Stimulated activated memory B cell treated with anti-CD40 and anti-IgM and Interleukin-4, amounts not matched to agents 10 μg/mL and 1 μg/mL and 100 μg/mL, for 72 hours (primary cell): ENCODE measurements at regions not wholly inside any gene's neighbourhood (a gene's known extent, or its start where the extent isn't known, plus 50 kb on each side); places are given as distances from the start of the nearest gene placed in this dataset.
"Not testable (repeated sequence)": the region's sequence is repeated elsewhere in the genome, so short reads cannot be mapped to it uniquely, and the experiment has no call there.

ENCODE experiments used
- ATAC-seq: fragments of 150-1000 bp; cut with Tn5 transposase; 2 replicates; pipeline ENCODE4 v1.10.0; 2021
- H3K27ac Mint-ChIP-seq: one replicate; pipeline ENCODE4 v1.8.0; 2022; ENCODE audit warnings: mild to moderate bottlenecking, mixed read lengths
- H3K27me3 Mint-ChIP-seq: one replicate; pipeline ENCODE4 v1.8.0; 2022; ENCODE audit warnings: mixed read lengths
- H3K36me3 Mint-ChIP-seq: one replicate; pipeline ENCODE4 v1.8.0; 2022; ENCODE audit warnings: mixed read lengths
- H3K4me1 Mint-ChIP-seq: one replicate; pipeline ENCODE4 v1.8.0; 2022; ENCODE audit warnings: mixed read lengths
- H3K4me3 Mint-ChIP-seq: one replicate; pipeline ENCODE4 v1.8.0; 2022; ENCODE audit warnings: mild to moderate bottlenecking, moderate library complexity, mixed read lengths
- H3K9me3 Mint-ChIP-seq: one replicate; pipeline ENCODE4 v1.8.0; 2022; ENCODE audit warnings: mixed read lengths

DNA sequence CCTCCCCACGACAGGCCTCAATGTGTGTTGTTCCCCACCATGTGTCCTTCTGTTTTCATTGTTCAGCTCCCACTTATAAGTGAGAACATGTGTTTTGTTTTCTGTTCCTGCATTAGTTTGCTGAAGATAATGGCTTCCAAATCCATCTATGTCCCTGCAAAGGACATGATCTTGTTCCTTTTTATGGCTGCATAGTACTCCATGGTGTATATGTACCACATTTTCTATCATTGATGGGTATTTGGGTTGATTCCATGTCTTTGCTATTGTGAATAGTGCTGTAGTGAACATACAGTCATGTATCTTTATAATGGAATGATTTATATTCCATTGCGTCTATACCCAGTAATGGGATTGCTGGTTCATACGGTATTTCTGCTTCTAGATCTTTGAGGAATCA, 71.5 kb upstream of the RGPD5 start:
- not testable (repeated sequence) for H3K4me3 Mint-ChIP-seq, H3K27ac Mint-ChIP-seq, H3K9me3 Mint-ChIP-seq, H3K36me3 Mint-ChIP-seq, ATAC-seq, H3K4me1 Mint-ChIP-seq
- H3K27me3 Mint-ChIP-seq, result peaks cover 13% of the 10 kb centered on the region

DNA sequence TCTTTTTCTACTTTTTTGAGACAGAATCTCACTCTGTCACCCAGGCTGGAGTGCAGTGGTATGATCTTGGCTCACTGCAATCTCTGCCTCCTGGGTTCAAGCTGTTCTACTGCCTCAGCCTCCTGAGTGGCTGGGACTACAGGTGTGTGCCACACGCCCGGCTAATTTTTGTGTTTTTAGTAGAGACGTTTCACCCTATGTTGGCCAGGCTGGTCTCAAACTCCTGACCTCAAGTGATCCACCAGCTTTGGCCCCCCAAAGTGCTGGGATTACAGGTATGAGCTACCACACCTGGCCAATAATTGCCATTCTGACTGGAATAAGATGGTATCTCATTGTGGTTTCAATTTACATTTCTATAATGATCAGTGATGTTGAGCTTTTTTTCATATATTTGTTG, 71.0 kb upstream of the RGPD5 start:
- not testable (repeated sequence) for H3K4me1 Mint-ChIP-seq

DNA sequence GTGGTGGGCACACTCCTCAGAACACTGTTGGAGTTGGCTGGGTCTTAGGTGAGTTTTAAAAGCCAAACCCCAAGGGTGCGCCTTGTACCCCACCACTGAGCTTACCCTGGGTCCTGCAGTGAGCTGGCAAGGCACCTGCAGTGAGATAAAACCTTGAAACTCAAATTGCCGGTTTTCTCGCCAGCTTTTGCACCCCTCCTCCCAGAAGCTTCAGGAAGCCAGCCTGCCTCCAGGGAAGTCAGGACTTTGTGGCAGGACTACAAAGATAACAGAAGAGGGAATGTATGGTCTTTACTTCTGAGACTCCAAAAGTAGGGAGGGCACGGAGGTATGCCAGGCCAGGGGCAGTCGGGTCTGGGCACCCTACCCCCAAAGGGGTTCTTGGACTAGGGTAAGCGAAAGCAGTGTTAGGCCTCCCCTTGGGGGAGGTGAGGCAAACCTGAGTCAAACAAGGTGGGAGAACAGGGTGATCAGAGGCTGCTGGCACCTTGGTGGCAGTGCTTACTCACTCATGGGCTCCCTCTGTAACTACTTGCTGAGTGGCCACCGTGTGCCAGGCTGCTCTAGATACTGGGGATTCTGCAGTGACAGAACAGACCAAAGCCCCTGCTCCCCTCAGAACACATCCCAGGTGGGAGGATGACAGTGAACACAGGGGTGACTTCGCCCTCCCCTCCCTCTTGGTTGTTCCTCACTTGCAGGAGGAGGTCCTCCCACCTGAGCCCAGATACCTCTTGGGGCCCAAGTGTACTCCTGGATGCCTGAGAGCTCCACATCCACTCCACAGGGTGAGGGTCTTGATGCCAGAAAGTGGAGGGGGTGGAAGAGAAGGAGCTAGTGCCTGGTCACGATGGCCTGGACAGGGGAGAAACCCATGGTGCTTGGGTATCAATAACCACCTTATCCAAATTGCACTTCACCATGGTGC, 69.3 kb upstream of the RGPD5 start:
- Mint-ChIP-seq H3K36me3 (no peaks in the 10 kb centered on the region), H3K4me3 (no peak overlapping the region), H3K9me3 (peaks cover 5% of the 10 kb centered on the region), H3K27me3 (peaks cover 13% of the 10 kb centered on the region), H3K27ac (no peak overlapping the region), H3K4me1 (no peaks in the 10 kb centered on the region)
- no peak for ATAC-seq

More for the DNA sequence above, 71.0 kb upstream of the RGPD5 start:
- not testable (repeated sequence) for H3K4me3 Mint-ChIP-seq, ATAC-seq, H3K36me3 Mint-ChIP-seq, H3K9me3 Mint-ChIP-seq, H3K27ac Mint-ChIP-seq
- peaks cover 13% of the 10 kb centered on the region for H3K27me3 Mint-ChIP-seq

DNA sequence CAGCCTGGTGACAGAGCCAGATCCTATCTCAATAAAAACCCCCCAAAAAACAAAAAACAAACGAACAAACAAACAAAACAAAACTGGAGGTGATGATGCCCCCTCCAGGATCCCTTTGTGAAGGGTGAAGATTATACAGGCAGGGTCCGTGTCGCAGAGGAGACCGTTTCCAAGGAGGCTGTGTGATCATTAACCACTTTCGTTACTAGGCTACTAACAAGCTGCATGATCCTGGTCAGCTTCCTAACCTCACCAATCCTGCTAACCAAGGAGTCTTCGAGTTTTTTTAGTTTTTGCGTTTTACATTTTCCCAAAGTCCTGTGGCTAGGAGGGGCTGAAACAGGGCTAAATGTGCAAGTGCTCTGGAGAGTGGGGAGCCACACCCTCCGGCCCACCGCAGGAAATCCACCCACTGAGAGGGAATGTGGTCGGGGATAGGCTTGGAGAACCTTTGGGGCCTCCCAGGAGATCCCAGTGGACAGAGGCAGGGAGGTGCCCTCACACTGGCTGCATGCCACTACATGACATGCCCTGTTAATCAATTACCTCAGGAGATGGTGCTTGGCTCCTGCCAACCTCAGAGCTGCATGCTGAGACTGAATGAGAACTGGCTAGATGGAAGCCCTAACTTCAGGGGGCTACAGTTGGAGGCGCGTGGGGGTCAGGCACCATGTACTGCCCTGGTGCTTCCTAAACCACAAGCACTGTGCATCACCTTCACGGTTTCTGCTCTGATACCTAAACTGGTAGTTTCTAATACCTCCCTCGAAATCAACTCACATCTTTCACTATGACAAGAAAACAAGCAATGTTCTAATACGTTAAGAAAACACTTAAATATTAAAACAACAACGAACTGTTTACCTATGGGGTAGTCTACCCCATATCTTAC, 67.5 kb upstream of the RGPD5 start:
- no peak overlapping the region for H3K4me3 Mint-ChIP-seq
- H3K4me1 Mint-ChIP-seq, result no peaks in the 10 kb centered on the region
- ATAC-seq, result no peak
- no peaks in the 10 kb centered on the region for H3K36me3 Mint-ChIP-seq
- H3K9me3 Mint-ChIP-seq, result peaks cover 7% of the 10 kb centered on the region
- peaks cover 13% of the 10 kb centered on the region for H3K27me3 Mint-ChIP-seq
- no peak overlapping the region for H3K27ac Mint-ChIP-seq

DNA sequence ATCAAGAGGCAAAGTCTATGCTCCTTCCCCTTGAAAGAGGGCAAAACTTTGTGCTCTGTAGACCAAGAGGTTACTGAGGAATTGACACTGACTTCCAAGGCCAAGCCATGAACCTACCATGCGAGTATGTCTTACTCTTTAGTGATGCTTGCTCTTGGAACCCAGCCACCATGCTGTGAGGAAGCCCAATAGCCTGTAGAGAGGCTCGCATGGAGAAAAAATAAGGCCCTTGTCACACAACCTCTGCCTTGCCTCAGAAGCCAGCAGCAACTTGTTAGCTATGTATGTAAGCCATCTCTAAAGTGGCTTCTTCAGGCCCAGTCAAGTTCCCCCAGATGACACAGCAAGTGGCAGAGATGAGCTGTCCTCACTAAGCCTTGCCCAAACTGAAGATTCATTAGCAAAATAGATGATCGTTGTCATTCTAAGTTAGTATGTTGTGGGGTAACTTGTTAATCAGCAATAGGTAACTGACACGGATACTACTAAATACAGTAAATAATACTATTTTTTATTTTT, 66.1 kb upstream of the RGPD5 start:
- H3K36me3 Mint-ChIP-seq, result no peaks in the 10 kb centered on the region

DNA sequence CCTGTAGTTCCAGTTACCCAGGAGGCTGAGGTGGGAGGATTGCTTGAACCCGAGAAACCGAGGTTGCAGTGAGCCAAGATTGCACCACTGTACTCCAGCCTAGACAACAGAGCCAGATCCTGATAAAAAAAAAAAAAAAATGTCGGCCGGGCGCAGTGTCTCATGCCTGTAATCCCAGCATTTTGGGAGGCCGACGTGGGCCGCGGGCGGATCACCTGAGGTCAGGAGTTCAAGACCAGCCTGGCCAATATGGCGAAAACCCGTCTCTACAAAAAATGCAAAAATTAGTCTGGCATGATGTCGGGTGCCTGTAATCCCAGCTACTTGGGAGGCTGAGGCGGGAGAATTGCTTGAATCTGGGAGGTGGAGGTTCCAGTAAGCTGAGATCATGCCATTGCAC, 60.4 kb upstream of the RGPD5 start:
- H3K4me1 Mint-ChIP-seq, H3K36me3 Mint-ChIP-seq, H3K27ac Mint-ChIP-seq, H3K27me3 Mint-ChIP-seq, H3K4me3 Mint-ChIP-seq, ATAC-seq, H3K9me3 Mint-ChIP-seq: not testable (repeated sequence)

More for the DNA sequence above, 66.1 kb upstream of the RGPD5 start:
- Mint-ChIP-seq H3K4me3 (no peak overlapping the region), H3K27me3 (peaks cover 13% of the 10 kb centered on the region), H3K9me3 (peaks cover 9% of the 10 kb centered on the region), H3K4me1 (no peaks in the 10 kb centered on the region), H3K27ac (no peak overlapping the region)
- ATAC-seq, result no peak

DNA sequence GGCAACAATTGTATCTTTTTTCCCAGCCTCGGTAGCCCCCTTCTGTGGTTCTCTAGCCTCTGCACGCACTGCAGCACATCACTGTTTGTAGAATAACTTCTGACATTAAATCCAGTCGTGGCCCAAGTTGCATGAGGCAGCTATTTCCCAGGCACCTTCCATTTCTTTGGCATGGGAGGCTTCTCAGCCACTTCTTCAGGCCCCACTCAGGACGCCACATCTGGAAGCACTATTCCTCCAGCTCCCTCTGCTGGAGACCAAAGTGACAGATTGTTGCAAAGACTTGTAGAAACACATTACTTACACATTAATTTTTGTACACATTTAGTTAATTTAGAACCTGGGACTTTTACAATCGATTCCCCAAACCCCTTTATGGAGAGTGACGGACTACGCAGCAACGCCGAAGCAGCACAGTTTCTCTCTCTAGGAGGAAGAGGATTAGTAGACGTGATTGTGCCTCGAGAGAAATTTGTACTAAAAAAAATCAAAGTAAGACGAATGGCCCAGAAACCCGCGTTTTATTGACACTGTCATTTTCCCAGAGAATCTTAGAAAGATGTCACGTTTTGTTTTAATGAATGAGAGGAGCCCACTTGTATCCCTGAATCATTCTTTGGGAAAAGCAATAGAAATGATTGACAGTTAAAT, 57.8 kb upstream of the RGPD5 start:
- no peaks in the 10 kb centered on the region for H3K36me3 Mint-ChIP-seq
- no peak overlapping the region for H3K27ac Mint-ChIP-seq
- peaks cover 5% of the 10 kb centered on the region for H3K9me3 Mint-ChIP-seq
- no peaks in the 10 kb centered on the region for H3K27me3 Mint-ChIP-seq
- H3K4me1 Mint-ChIP-seq, result no peaks in the 10 kb centered on the region
- no peak overlapping the region for H3K4me3 Mint-ChIP-seq
- no peak for ATAC-seq
